ENCODE measurements at regions not wholly inside any gene's neighbourhood (a gene's known extent, or its start where the extent isn't known, plus 50 kb on each side); places are given as distances from the start of the nearest gene placed in this dataset.

DNA sequence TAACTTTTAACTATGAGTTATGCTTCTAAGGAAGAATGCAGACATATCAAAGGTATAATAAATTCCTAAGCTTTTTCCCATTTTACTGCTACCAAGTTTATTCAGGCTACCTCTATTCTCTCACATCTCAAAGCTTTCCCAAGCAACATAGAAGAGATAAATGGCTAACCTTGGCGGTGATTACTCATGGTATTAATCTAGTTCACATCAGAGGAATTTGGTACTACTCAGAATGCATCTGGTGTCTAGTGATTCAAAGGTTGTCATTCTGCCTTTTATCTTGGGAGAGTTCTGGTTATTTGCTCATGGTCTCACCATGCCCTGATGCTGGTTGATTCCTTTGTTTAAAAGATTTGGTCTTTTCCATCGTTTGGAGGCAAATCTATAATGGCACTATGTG lies 182.7 kb downstream of the TAF11L14 start:
- no TSS peak for BruUV-seq (replicated peaks)
- POLR2A ChIA-PET = no interaction called here
- H3K4me1 ChIP-seq (ENCODE audit: control insufficient read depth, insufficient read depth, low read length) = no peaks in the 10 kb centered on the region
- no peak overlapping the region for H3K4me3 ChIP-seq (ENCODE audit: low read depth in 2 of 2, low read length in 2 of 2)
- no peaks in the 10 kb centered on the region for H3K27me3 ChIP-seq (ENCODE audit: control insufficient read depth, insufficient read depth, low read length)
- H3K36me3 ChIP-seq (ENCODE audit: control insufficient read depth, insufficient read depth, low read length) = no peaks in the 10 kb centered on the region
- H3K27ac ChIP-seq (ENCODE audit: low read length) = no peak overlapping the region
- TF ChIP-seq, protein P1, sequence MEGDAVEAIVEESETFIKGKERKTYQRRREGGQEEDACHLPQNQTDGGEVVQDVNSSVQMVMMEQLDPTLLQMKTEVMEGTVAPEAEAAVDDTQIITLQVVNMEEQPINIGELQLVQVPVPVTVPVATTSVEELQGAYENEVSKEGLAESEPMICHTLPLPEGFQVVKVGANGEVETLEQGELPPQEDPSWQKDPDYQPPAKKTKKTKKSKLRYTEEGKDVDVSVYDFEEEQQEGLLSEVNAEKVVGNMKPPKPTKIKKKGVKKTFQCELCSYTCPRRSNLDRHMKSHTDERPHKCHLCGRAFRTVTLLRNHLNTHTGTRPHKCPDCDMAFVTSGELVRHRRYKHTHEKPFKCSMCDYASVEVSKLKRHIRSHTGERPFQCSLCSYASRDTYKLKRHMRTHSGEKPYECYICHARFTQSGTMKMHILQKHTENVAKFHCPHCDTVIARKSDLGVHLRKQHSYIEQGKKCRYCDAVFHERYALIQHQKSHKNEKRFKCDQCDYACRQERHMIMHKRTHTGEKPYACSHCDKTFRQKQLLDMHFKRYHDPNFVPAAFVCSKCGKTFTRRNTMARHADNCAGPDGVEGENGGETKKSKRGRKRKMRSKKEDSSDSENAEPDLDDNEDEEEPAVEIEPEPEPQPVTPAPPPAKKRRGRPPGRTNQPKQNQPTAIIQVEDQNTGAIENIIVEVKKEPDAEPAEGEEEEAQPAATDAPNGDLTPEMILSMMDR (IDR thresholded peaks at IDR 0.05) = no peak
- TF ChIP-seq POLR2AphosphoS5 (IDR thresholded peaks at IDR 0.05; ENCODE audit: low read depth, low read length) = no peak
- TF ChIP-seq TCF7L2 (IDR thresholded peaks at IDR 0.05; ENCODE audit: low read depth, low read length) = no peak
- intact Hi-C loops (cut with micrococcal nuclease; ENCODE audit: unreplicated experiment) = no loop called here
- no peaks in the 10 kb centered on the region for H3K9me3 ChIP-seq (ENCODE audit: control insufficient read depth, insufficient read depth, low read depth, low read length)
- ATAC-seq = no peak
- in situ Hi-C loops (cut with HindIII; ENCODE audit: low pct_unique_long_range_greater_than_20kb, low sequenced_read_pairs) = no loop called here
- DNase-seq (ENCODE audit: low read depth, low spot score) = no peak
- CTCF ChIA-PET = no interaction called here

DNA sequence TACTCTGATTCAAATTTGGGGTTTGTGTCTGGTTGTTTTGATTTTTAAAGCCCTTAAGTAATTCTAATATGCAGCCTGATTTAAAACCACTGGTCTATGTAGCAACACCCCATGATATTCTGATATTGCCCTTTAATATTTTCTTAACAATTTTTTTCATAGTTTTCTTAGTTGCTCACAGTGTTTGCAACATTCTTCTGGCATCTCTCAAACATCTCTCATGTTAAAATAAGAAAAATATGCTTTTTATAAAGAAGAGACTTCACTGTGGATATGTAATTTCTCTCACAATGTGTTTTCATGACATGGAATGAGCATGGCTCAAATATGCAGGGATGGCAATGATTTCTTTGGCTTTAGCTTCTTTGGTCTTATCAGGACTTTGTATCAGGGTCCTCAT lies 183.7 kb downstream of the TAF11L14 start:
- Histone ChIP-seq H3K27ac (ENCODE audit: low read length) (no peak overlapping the region), H3K9me3 (ENCODE audit: control insufficient read depth, insufficient read depth, low read depth, low read length) (no peaks in the 10 kb centered on the region), H3K27me3 (ENCODE audit: control insufficient read depth, insufficient read depth, low read length) (no peaks in the 10 kb centered on the region), H3K4me1 (ENCODE audit: control insufficient read depth, insufficient read depth, low read length) (no peaks in the 10 kb centered on the region), H3K36me3 (ENCODE audit: control insufficient read depth, insufficient read depth, low read length) (no peaks in the 10 kb centered on the region), H3K4me3 (ENCODE audit: low read depth in 2 of 2, low read length in 2 of 2) (no peak overlapping the region)
- no peak for DNase-seq (ENCODE audit: low read depth, low spot score)
- in situ Hi-C loops (cut with HindIII; ENCODE audit: low pct_unique_long_range_greater_than_20kb, low sequenced_read_pairs) (no loop called here), intact Hi-C loops (cut with micrococcal nuclease; ENCODE audit: unreplicated experiment) (no loop called here)
- no peak for ATAC-seq
- ChIA-PET POLR2A (no interaction called here), CTCF (no interaction called here)
- no TSS peak for BruUV-seq (replicated peaks)
- TF ChIP-seq TCF7L2 (IDR thresholded peaks at IDR 0.05; ENCODE audit: low read depth, low read length) (no peak), POLR2AphosphoS5 (IDR thresholded peaks at IDR 0.05; ENCODE audit: low read depth, low read length) (no peak), REST (IDR thresholded peaks at IDR 0.05; ENCODE audit: insufficient read depth in 1 of 2, low read depth in 2 of 2, low read length in 1 of 2) (no peak), SIN3A (IDR thresholded peaks at IDR 0.05; ENCODE audit: borderline replicate concordance, insufficient read depth, low read depth, low read length) (no peak)
- TF ChIP-seq, protein P1 (IDR thresholded peaks at IDR 0.05) = no peak

GRCh38 chr5:17819783-17820182 lies 185.5 kb downstream of the TAF11L14 start:
- H3K27me3 ChIP-seq (ENCODE audit: control insufficient read depth, insufficient read depth, low read length) = no peaks in the 10 kb centered on the region
- in situ Hi-C loops (cut with HindIII; ENCODE audit: low pct_unique_long_range_greater_than_20kb, low sequenced_read_pairs) = no loop called here

More at GRCh38 chr5:17819783-17820182, 185.5 kb downstream of the TAF11L14 start:
- DNase-seq (ENCODE audit: low read depth, low spot score) (no peak), ATAC-seq (no peak)
- H3K9me3 ChIP-seq (ENCODE audit: control insufficient read depth, insufficient read depth, low read depth, low read length) = no peaks in the 10 kb centered on the region
- BruUV-seq (replicated peaks) = no TSS peak
- ChIA-PET CTCF (no interaction called here), POLR2A (no interaction called here)
- no peak overlapping the region for H3K27ac ChIP-seq (ENCODE audit: low read length)
- no peak overlapping the region for H3K4me3 ChIP-seq (ENCODE audit: low read depth in 2 of 2, low read length in 2 of 2)
- TF ChIP-seq, protein P1 (IDR thresholded peaks at IDR 0.05) = no peak
- TF ChIP-seq SIN3A (IDR thresholded peaks at IDR 0.05; ENCODE audit: borderline replicate concordance, insufficient read depth, low read depth, low read length) (no peak), REST (IDR thresholded peaks at IDR 0.05; ENCODE audit: insufficient read depth in 1 of 2, low read depth in 2 of 2, low read length in 1 of 2) (no peak), POLR2AphosphoS5 (IDR thresholded peaks at IDR 0.05; ENCODE audit: low read depth, low read length) (no peak), TCF7L2 (IDR thresholded peaks at IDR 0.05; ENCODE audit: low read depth, low read length) (no peak)
- H3K36me3 ChIP-seq (ENCODE audit: control insufficient read depth, insufficient read depth, low read length) = no peaks in the 10 kb centered on the region
- no peaks in the 10 kb centered on the region for H3K4me1 ChIP-seq (ENCODE audit: control insufficient read depth, insufficient read depth, low read length)
- intact Hi-C loops (cut with micrococcal nuclease; ENCODE audit: unreplicated experiment) = no loop called here
